IPS-15b (cell line): ENCODE measurements at regions not wholly inside any gene's neighbourhood (a gene's known extent, or its start where the extent isn't known, plus 50 kb on each side); places are given as distances from the start of the nearest gene placed in this dataset.

ENCODE experiments used
- H3K27me3 ChIP-seq: one replicate; pipeline ENCODE4 v1.6.1; 2013; ENCODE audit warnings: low read length; ENCODE audit not compliant: control insufficient read depth, insufficient read depth
- H3K36me3 ChIP-seq: one replicate; pipeline ENCODE4 v1.6.1; 2013; ENCODE audit warnings: low read length; ENCODE audit not compliant: control insufficient read depth, insufficient read depth
- H3K4me1 ChIP-seq: one replicate; pipeline ENCODE4 v1.6.1; 2013; ENCODE audit warnings: mild to moderate bottlenecking, low read length; ENCODE audit not compliant: control insufficient read depth, insufficient read depth
- H3K4me3 ChIP-seq: one replicate; pipeline ENCODE4 v1.5.1; 2013; ENCODE audit warnings: low read depth, low read length
- H3K9ac ChIP-seq: one replicate; pipeline ENCODE4 v1.6.1; 2013; ENCODE audit warnings: low read depth, mild to moderate bottlenecking, low read length
- H3K9me3 ChIP-seq: one replicate; pipeline ENCODE4 v1.6.1; 2013; ENCODE audit warnings: mild to moderate bottlenecking, low read length; ENCODE audit not compliant: control insufficient read depth, insufficient read depth

DNA sequence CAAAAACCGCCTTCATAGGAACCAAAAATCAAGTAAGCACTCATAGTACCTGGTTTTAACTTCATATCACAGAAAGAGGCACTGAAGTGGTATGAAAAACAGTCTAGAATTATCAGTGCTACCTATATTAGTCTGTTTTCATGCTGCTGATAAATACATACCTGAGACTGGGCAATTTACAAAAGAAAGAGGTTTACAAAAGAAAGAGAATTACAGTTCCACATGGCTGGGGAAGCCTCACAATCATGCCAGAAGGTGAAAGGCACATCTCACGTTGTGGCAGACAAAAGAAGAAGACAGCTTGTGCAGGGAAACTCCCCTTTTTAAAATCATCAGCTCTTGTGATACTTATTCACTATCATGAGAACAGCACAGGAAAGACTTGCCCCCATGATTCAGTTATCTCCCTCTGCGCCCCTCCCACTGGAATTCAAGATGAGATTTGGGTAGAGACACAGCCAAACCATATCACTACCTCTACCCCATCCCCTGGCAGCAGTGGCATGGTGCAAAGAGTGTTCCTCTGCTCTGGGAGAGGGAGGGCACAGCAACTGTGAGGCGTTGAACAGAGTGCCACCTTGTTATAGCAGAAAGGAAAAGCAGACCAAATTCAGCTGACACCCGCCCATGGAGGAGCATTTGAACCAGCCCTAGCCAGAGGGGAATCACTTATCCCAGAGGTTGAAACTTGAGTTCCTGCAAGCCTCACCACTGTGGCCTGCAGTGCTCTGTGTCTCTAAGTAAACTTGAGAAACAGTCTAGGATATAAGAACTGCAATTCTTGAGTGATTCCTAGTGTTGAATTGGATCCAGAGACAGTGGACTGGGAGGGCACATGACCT, 61.9 kb upstream of the PTPRZ1 start:
- Histone ChIP-seq H3K4me3 (no peak overlapping the region), H3K9me3 (no peaks in the 10 kb centered on the region), H3K36me3 (no peaks in the 10 kb centered on the region), H3K4me1 (peaks cover 8% of the 10 kb centered on the region), H3K9ac (no peak overlapping the region), H3K27me3 (no peaks in the 10 kb centered on the region)

DNA sequence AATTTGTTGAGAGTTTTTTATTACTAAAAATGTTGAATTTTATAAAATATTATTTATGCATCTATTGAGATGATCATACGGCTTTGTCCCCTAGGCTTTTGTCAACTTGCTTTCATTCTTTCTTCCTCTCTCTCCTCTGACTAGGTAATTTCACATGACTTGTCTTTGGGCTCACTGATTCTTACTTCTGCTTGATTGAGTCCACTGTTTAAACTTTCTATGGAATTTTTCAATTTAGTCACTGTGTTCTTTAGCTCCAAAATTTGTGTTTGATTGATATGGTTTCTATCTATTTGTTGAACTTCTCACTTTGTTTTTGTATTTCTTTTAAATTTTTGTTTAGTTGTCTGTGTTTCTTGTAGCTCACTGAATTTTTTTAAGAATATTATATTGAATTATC, 65.9 kb upstream of the PTPRZ1 start:
- H3K4me1 ChIP-seq, result peaks cover 8% of the 10 kb centered on the region
- H3K4me3 ChIP-seq, result no peak overlapping the region
- no peaks in the 10 kb centered on the region for H3K9me3 ChIP-seq
- H3K9ac ChIP-seq, result no peak overlapping the region
- no peaks in the 10 kb centered on the region for H3K36me3 ChIP-seq
- no peaks in the 10 kb centered on the region for H3K27me3 ChIP-seq

GRCh38 chr7:121803039-121803438, 69.9 kb upstream of the PTPRZ1 start:
- H3K36me3 ChIP-seq, result no peaks in the 10 kb centered on the region
- H3K4me3 ChIP-seq, result no peak overlapping the region
- H3K9ac ChIP-seq, result no peak overlapping the region
- H3K27me3 ChIP-seq, result no peaks in the 10 kb centered on the region
- H3K4me1 ChIP-seq, result peaks cover 13% of the 10 kb centered on the region
- no peaks in the 10 kb centered on the region for H3K9me3 ChIP-seq

DNA sequence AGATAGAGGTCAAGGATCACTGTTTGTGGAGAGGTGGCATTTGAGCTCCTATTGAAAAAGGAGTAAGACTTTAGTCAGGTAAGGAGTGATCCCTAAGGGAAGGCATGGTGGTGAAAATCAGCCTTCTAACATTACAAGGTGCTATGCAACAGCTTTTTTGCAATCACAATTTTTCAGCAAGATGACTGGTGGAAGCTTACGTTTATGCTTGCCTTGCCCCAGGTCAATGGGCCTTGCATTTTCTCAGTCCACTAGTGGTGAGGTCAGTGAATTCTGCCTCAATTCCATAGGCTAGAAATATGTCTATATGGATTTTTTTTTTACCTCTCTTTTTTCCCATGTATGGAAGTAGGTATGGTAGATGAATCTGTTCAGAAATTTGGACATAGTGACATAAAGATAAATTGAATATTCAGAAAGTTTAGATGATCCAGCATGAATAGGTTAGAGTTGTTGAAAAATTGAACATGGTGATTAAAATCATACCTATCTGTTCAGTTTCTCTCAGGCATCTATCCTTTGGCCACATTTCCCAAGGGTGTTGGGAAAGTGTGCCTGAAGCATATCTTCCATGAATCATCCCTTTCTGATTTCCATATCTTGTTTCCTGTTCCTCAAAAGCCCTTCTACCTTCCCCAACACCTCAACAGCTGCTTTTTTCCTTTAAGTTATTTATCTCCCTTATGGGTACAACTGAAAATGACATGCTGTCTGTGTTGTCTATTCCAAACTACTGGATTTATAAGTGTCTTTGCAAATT, 71.9 kb upstream of the PTPRZ1 start:
- Histone ChIP-seq H3K27me3 (no peaks in the 10 kb centered on the region), H3K36me3 (no peaks in the 10 kb centered on the region), H3K4me3 (no peak overlapping the region), H3K9me3 (no peaks in the 10 kb centered on the region), H3K4me1 (peaks cover 29% of the 10 kb centered on the region), H3K9ac (no peak overlapping the region)

DNA sequence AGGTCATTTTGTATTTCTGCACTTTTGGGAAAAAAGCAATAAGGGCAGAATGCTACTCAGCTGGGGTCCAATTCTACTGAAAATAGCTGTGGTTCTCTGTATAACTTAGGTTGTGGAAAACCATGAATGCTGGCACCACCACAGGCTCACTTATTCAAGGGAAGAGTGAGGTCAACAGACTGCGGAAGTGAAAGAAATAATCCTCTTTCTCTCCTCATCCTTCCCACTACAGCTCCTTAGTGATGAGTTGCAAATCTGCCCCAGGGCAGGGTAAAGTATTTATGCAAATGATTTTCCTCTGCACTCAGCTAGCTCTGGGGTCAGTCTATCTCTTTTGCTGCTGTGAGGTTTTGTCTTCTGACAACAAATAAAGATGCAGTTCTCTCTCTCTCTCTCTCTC, 74.1 kb upstream of the PTPRZ1 start:
- H3K9me3 ChIP-seq, result no peaks in the 10 kb centered on the region
- H3K36me3 ChIP-seq, result no peaks in the 10 kb centered on the region
- no peak overlapping the region for H3K4me3 ChIP-seq
- peaks cover 29% of the 10 kb centered on the region for H3K4me1 ChIP-seq
- peak overlapping the region; percentile 5 for H3K9ac ChIP-seq
- H3K27me3 ChIP-seq, result no peaks in the 10 kb centered on the region

DNA sequence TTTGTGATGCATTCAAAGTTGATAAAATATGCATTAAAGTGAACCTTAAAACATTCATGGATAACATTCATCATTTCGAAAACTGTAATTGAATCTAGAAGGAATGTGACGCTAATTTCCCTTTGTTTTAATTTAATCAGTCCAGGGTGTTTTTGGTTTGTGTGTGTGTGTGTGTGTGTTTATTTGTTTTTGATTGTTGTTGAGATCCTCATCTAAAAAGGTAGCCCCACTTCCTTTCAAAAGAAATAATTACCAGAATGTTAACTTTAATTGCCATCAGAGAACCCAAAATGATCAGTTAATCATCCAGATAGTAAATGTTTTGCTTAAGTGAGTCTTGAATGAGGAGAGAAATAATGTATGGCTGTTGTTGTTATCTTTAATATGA, 74.5 kb upstream of the PTPRZ1 start:
- no peak overlapping the region for H3K4me3 ChIP-seq
- H3K27me3 ChIP-seq, result no peaks in the 10 kb centered on the region
- H3K36me3 ChIP-seq, result no peaks in the 10 kb centered on the region
- no peaks in the 10 kb centered on the region for H3K9me3 ChIP-seq
- peak overlapping the region; percentile 5 for H3K9ac ChIP-seq
- peaks cover 29% of the 10 kb centered on the region for H3K4me1 ChIP-seq

DNA sequence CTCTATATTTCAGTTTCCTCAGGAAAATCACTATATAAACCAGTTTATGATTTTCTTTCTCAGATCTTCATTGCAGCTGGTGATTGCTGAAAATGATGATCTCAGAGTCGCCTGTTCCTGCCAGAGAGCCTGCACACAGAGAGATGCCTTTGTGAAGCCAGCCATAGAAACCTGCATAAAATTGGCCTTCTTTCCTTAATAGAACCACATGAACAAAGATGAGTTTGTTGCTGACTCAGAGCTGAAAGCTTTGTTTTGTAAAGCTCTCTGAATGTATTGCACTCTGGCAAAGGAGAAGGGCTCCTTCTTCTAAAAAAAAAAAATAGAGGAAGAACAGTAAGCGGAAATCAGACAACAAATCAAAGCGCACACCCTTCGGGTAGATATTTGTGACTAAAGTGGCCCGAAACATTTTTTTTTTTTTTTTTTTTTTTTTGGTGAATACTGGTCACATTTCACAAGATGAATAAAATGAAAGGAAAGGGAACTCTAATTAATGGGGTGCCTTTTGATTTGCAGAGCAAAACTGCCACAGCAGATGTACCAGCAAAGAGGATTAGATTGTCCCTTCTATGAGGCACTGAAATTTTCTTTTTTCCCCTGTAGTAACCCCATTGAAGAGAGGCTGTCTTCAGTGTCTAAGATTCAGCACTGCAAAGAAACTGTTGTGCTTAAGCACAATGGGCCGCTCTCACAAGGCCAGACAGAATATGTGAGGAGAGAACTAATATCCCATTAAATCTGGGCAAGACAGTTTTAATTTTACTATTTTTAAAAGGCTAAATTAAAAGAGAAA, 75.1 kb upstream of the PTPRZ1 start:
- H3K36me3 ChIP-seq, result no peaks in the 10 kb centered on the region
- H3K9me3 ChIP-seq, result no peaks in the 10 kb centered on the region
- H3K27me3 ChIP-seq, result no peaks in the 10 kb centered on the region
- H3K4me1 ChIP-seq, result peaks cover 29% of the 10 kb centered on the region
- H3K9ac ChIP-seq, result no peak overlapping the region
- H3K4me3 ChIP-seq, result no peak overlapping the region

DNA sequence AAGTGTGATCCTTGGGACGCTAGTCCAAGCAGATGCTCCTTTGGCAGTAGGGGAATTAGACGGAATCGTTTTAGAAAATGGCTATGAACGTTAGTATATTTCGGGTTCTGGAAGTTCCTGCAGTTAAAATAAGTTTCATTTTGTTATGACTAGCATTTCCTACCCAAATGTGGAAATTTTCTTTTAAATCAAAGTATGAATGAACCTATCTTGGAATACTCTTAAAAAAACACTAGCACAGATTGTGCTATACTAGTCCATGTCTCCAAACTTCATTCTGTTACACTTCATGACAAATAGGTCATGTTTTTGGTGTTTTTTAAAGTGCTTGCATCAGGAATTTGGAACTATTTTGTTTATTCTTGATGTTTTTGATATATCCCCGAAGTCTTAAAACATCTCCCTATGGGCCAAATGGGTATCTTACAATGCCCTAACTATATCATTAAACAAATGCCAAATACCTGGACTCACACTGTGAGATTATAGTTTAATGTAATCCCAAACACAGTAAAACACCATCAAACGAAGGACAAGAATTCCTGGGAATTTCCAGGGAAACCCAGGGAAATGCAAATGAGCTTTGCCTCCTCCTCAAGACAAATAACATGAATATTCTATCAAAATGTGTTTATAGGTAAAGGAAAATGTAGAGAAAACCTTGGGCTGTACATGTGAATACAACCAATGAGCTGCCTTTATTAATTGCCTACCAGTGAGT, 75.9 kb upstream of the PTPRZ1 start:
- no peaks in the 10 kb centered on the region for H3K36me3 ChIP-seq
- no peak overlapping the region for H3K9ac ChIP-seq
- H3K27me3 ChIP-seq, result no peaks in the 10 kb centered on the region
- H3K9me3 ChIP-seq, result no peaks in the 10 kb centered on the region
- peaks cover 29% of the 10 kb centered on the region for H3K4me1 ChIP-seq
- no peak overlapping the region for H3K4me3 ChIP-seq

- peaks cover 29% of the 10 kb centered on the region for H3K4me1 ChIP-seq
- no peaks in the 10 kb centered on the region for H3K27me3 ChIP-seq
- H3K36me3 ChIP-seq, result no peaks in the 10 kb centered on the region
- H3K4me3 ChIP-seq, result no peak overlapping the region
- no peak overlapping the region for H3K9ac ChIP-seq
- no peaks in the 10 kb centered on the region for H3K9me3 ChIP-seq
Measured at GRCh38 chr7:121796381-121796780, 76.6 kb upstream of the PTPRZ1 start.

DNA sequence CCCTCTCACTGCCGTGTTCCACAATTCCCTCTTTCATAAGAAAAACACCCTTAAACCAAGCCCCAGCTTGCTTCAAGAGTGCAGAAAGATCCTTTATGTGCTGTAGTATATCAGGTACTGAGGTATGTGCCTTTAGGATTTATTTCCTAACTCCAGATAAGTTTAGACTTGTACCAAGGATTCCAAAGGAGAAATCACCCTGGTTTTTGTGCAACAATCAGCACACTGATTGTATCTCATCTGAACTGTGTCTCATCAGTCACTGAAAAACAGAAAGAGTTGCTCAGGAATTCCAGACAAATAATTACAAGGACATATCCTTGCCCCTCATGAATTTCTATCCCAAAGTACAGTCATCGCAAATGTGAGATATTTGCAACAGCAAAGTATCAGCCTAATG, 77.2 kb upstream of the PTPRZ1 start:
- H3K27me3 ChIP-seq, result no peaks in the 10 kb centered on the region
- H3K4me1 ChIP-seq, result peaks cover 29% of the 10 kb centered on the region
- H3K9me3 ChIP-seq, result no peaks in the 10 kb centered on the region
- H3K4me3 ChIP-seq, result no peak overlapping the region
- no peaks in the 10 kb centered on the region for H3K36me3 ChIP-seq
- no peak overlapping the region for H3K9ac ChIP-seq

DNA sequence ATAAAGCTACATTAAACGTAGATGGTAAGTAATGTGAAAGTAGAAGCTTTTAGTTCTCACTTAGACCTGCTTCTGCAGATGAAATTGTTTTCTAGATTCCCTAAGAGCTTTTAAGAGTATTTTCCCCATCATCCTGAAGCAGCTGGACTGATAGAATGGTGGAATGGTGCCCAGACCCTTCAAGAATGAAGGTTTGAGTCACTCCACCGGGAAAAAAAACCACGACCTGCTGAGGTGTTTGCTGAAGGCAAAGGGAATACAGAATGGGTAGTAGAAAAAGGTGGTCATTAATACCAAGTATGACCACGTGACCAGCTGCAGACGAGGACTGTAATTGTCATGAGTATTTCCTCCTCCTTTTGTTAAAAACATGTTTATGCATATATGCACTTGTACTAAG, 79.2 kb upstream of the PTPRZ1 start:
- H3K9ac ChIP-seq, result no peak overlapping the region
- H3K27me3 ChIP-seq, result no peaks in the 10 kb centered on the region
- no peaks in the 10 kb centered on the region for H3K9me3 ChIP-seq
- H3K4me1 ChIP-seq, result peaks cover 23% of the 10 kb centered on the region
- no peaks in the 10 kb centered on the region for H3K36me3 ChIP-seq
- no peak overlapping the region for H3K4me3 ChIP-seq
